ENCODE measurements at regions not wholly inside any gene's neighbourhood (a gene's known extent, or its start where the extent isn't known, plus 50 kb on each side); places are given as distances from the start of the nearest gene placed in this dataset.

- H3K4me1 Mint-ChIP-seq: no peaks in the 10 kb centered on the region
- POLR2A ChIA-PET: no interaction called here
- DNase-seq (no peak), ATAC-seq (ENCODE audit: low read depth) (no peak)
- no peak overlapping the region for H3K27ac Mint-ChIP-seq
- H3K27me3 Mint-ChIP-seq: no peaks in the 10 kb centered on the region
- H3K36me3 Mint-ChIP-seq: no peaks in the 10 kb centered on the region
- no peaks in the 10 kb centered on the region for H3K9me3 Mint-ChIP-seq
- H3K4me3 Mint-ChIP-seq: no peak overlapping the region
Measured at GRCh38 chr21:23281917-23282316, 2283.7 kb downstream of the NCAM2 start.

- Mint-ChIP-seq H3K4me1 (no peaks in the 10 kb centered on the region), H3K4me3 (no peak overlapping the region), H3K27me3 (no peaks in the 10 kb centered on the region), H3K27ac (no peak overlapping the region), H3K36me3 (no peaks in the 10 kb centered on the region), H3K9me3 (no peaks in the 10 kb centered on the region)
- POLR2A ChIA-PET: no interaction called here
- DNase-seq: no peak
- ATAC-seq (ENCODE audit: low read depth): no peak
Measured at GRCh38 chr21:23249760-23250159, 2251.6 kb downstream of the NCAM2 start.

GRCh38 chr21:23247334-23247733 is 2249.1 kb downstream of the NCAM2 start:
- Mint-ChIP-seq H3K27ac (no peak overlapping the region), H3K4me3 (no peak overlapping the region), H3K36me3 (no peaks in the 10 kb centered on the region), H3K9me3 (no peaks in the 10 kb centered on the region), H3K27me3 (no peaks in the 10 kb centered on the region), H3K4me1 (no peaks in the 10 kb centered on the region)
- POLR2A ChIA-PET: no interaction called here
- DNase-seq (no peak), ATAC-seq (ENCODE audit: low read depth) (no peak)

GRCh38 chr21:23245255-23245654 is 2247.0 kb downstream of the NCAM2 start:
- no peak overlapping the region for H3K27ac Mint-ChIP-seq
- H3K4me1 Mint-ChIP-seq: no peaks in the 10 kb centered on the region
- POLR2A ChIA-PET: no interaction called here
- H3K4me3 Mint-ChIP-seq: no peak overlapping the region
- no peaks in the 10 kb centered on the region for H3K36me3 Mint-ChIP-seq
- ATAC-seq (ENCODE audit: low read depth) (no peak), DNase-seq (no peak)
- no peaks in the 10 kb centered on the region for H3K27me3 Mint-ChIP-seq
- H3K9me3 Mint-ChIP-seq: no peaks in the 10 kb centered on the region

GRCh38 chr21:23223882-23224281 is 2225.7 kb downstream of the NCAM2 start:
- H3K36me3 Mint-ChIP-seq: no peaks in the 10 kb centered on the region

GRCh38 chr21:23218667-23219066 is 2220.5 kb downstream of the NCAM2 start:
- no peaks in the 10 kb centered on the region for H3K36me3 Mint-ChIP-seq
- no peak overlapping the region for H3K4me3 Mint-ChIP-seq
- no peak for DNase-seq
- no peaks in the 10 kb centered on the region for H3K27me3 Mint-ChIP-seq
- ATAC-seq (ENCODE audit: low read depth): no peak
- H3K9me3 Mint-ChIP-seq: peaks cover 4% of the 10 kb centered on the region
- POLR2A ChIA-PET: no interaction called here
- H3K27ac Mint-ChIP-seq: no peak overlapping the region
- H3K4me1 Mint-ChIP-seq: no peaks in the 10 kb centered on the region

More at GRCh38 chr21:23223882-23224281, 2225.7 kb downstream of the NCAM2 start:
- H3K4me1 Mint-ChIP-seq: no peaks in the 10 kb centered on the region
- DNase-seq: no peak
- no peak overlapping the region for H3K4me3 Mint-ChIP-seq
- no peak overlapping the region for H3K27ac Mint-ChIP-seq
- ATAC-seq (ENCODE audit: low read depth): no peak
- POLR2A ChIA-PET: no interaction called here
- H3K27me3 Mint-ChIP-seq: no peaks in the 10 kb centered on the region
- no peaks in the 10 kb centered on the region for H3K9me3 Mint-ChIP-seq

- POLR2A ChIA-PET: no interaction called here
- no peak overlapping the region for H3K4me3 Mint-ChIP-seq
Measured at GRCh38 chr21:23217597-23217996, 2219.4 kb downstream of the NCAM2 start.

GRCh38 chr21:23215261-23215660 is 2217.1 kb downstream of the NCAM2 start:
- Mint-ChIP-seq H3K27ac (no peak overlapping the region), H3K27me3 (no peaks in the 10 kb centered on the region), H3K9me3 (peaks cover 6% of the 10 kb centered on the region), H3K4me3 (no peak overlapping the region), H3K4me1 (no peaks in the 10 kb centered on the region), H3K36me3 (no peaks in the 10 kb centered on the region)
- ATAC-seq (ENCODE audit: low read depth) (no peak), DNase-seq (no peak)
- POLR2A ChIA-PET: no interaction called here

More at GRCh38 chr21:23217597-23217996, 2219.4 kb downstream of the NCAM2 start:
- ATAC-seq (ENCODE audit: low read depth) (no peak), DNase-seq (no peak)
- Mint-ChIP-seq H3K27me3 (no peaks in the 10 kb centered on the region), H3K27ac (no peak overlapping the region), H3K36me3 (no peaks in the 10 kb centered on the region), H3K9me3 (peaks cover 4% of the 10 kb centered on the region), H3K4me1 (no peaks in the 10 kb centered on the region)

Data from activated naive CD8-positive, alpha-beta T cell treated with anti-CD3 and anti-CD28 coated beads, Interleukin-2, amount 10 ng/mL, durations not matched to agents 7 days and 5 days (primary cell).